ENCODE measurements at regions not wholly inside any gene's neighbourhood (a gene's known extent, or its start where the extent isn't known, plus 50 kb on each side); places are given as distances from the start of the nearest gene placed in this dataset.

DNA sequence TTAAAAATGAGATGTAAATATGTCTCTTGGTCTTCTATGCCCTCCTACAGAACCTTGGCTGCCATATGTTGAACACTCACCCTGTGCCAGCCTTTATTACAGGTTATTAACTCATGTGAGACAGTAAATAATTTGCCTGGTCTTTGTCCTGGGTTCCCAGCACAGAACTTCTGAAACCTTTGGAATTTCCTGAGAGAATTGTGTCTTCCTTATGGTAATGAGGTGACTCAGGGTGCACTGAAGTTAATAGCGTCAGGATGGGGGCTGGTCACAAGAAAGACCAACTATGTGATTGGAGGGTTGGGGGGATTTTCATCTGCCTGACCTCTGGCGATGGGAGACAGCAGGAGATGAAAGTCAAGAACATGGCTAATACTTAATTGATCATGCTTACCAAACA, 289.8 kb upstream of the STS start:
- no peak for DNase-seq (ENCODE audit: low read depth in 1 of 2, low spot score in 1 of 2)
- H3K27me3 ChIP-seq (ENCODE audit: insufficient read depth, poor library complexity, severe bottlenecking), result no peaks in the 10 kb centered on the region
- H3K4me3 ChIP-seq (replicated peaks; ENCODE audit: insufficient read depth, low read length), result no peak overlapping the region
- H3K27ac ChIP-seq (replicated peaks), result no peak overlapping the region
- TF ChIP-seq GABPA (IDR thresholded peaks at IDR 0.05; ENCODE audit: low read depth), result no peak
- TF ChIP-seq SPI1 (IDR thresholded peaks at IDR 0.05; ENCODE audit: borderline replicate concordance, low read depth), result no peak
- no peak for TF ChIP-seq POLR2AphosphoS5 (IDR thresholded peaks at IDR 0.05; ENCODE audit: low read depth)

GRCh38 chrX:6856471-6856870, 291.0 kb upstream of the STS start:
- Histone ChIP-seq H3K27me3 (ENCODE audit: insufficient read depth, poor library complexity, severe bottlenecking) (no peaks in the 10 kb centered on the region), H3K27ac (replicated peaks) (no peak overlapping the region), H3K4me3 (replicated peaks; ENCODE audit: insufficient read depth, low read length) (no peak overlapping the region)
- TF ChIP-seq SPI1 (IDR thresholded peaks at IDR 0.05; ENCODE audit: borderline replicate concordance, low read depth), result no peak
- TF ChIP-seq, protein P1, sequence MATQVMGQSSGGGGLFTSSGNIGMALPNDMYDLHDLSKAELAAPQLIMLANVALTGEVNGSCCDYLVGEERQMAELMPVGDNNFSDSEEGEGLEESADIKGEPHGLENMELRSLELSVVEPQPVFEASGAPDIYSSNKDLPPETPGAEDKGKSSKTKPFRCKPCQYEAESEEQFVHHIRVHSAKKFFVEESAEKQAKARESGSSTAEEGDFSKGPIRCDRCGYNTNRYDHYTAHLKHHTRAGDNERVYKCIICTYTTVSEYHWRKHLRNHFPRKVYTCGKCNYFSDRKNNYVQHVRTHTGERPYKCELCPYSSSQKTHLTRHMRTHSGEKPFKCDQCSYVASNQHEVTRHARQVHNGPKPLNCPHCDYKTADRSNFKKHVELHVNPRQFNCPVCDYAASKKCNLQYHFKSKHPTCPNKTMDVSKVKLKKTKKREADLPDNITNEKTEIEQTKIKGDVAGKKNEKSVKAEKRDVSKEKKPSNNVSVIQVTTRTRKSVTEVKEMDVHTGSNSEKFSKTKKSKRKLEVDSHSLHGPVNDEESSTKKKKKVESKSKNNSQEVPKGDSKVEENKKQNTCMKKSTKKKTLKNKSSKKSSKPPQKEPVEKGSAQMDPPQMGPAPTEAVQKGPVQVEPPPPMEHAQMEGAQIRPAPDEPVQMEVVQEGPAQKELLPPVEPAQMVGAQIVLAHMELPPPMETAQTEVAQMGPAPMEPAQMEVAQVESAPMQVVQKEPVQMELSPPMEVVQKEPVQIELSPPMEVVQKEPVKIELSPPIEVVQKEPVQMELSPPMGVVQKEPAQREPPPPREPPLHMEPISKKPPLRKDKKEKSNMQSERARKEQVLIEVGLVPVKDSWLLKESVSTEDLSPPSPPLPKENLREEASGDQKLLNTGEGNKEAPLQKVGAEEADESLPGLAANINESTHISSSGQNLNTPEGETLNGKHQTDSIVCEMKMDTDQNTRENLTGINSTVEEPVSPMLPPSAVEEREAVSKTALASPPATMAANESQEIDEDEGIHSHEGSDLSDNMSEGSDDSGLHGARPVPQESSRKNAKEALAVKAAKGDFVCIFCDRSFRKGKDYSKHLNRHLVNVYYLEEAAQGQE (IDR thresholded peaks at IDR 0.05; ENCODE audit: insufficient replicate concordance, low read depth), result no peak
- no peak for TF ChIP-seq GABPA (IDR thresholded peaks at IDR 0.05; ENCODE audit: low read depth)
- TF ChIP-seq CTCF (IDR thresholded peaks at IDR 0.05; ENCODE audit: insufficient read depth, low read length), result no peak
- DNase-seq (ENCODE audit: low read depth in 1 of 2, low spot score in 1 of 2), result no peak

GRCh38 chrX:6852869-6853268, 294.6 kb upstream of the STS start:
- TF ChIP-seq GABPA (IDR thresholded peaks at IDR 0.05; ENCODE audit: low read depth) (no peak), CTCF (IDR thresholded peaks at IDR 0.05; ENCODE audit: insufficient read depth, low read length) (no peak), POLR2AphosphoS5 (IDR thresholded peaks at IDR 0.05; ENCODE audit: low read depth) (no peak), SPI1 (IDR thresholded peaks at IDR 0.05; ENCODE audit: borderline replicate concordance, low read depth) (no peak)
- TF ChIP-seq, protein P1 (IDR thresholded peaks at IDR 0.05; ENCODE audit: insufficient replicate concordance, low read depth), result no peak
- DNase-seq (ENCODE audit: low read depth in 1 of 2, low spot score in 1 of 2), result no peak
- H3K4me3 ChIP-seq (replicated peaks; ENCODE audit: insufficient read depth, low read length), result no peak overlapping the region
- no peak overlapping the region for H3K27ac ChIP-seq (replicated peaks)
- no peaks in the 10 kb centered on the region for H3K27me3 ChIP-seq (ENCODE audit: insufficient read depth, poor library complexity, severe bottlenecking)

- H3K4me3 ChIP-seq (replicated peaks; ENCODE audit: insufficient read depth, low read length), result no peak overlapping the region
- no peak overlapping the region for H3K27ac ChIP-seq (replicated peaks)
- H3K27me3 ChIP-seq (ENCODE audit: insufficient read depth, poor library complexity, severe bottlenecking), result no peaks in the 10 kb centered on the region
- no peak for DNase-seq (ENCODE audit: low read depth in 1 of 2, low spot score in 1 of 2)
- TF ChIP-seq GABPA (IDR thresholded peaks at IDR 0.05; ENCODE audit: low read depth) (no peak), CTCF (IDR thresholded peaks at IDR 0.05; ENCODE audit: insufficient read depth, low read length) (no peak), SPI1 (IDR thresholded peaks at IDR 0.05; ENCODE audit: borderline replicate concordance, low read depth) (no peak), POLR2AphosphoS5 (IDR thresholded peaks at IDR 0.05; ENCODE audit: low read depth) (no peak)
- TF ChIP-seq, protein P1 (IDR thresholded peaks at IDR 0.05; ENCODE audit: insufficient replicate concordance, low read depth), result no peak
Observed at GRCh38 chrX:6852121-6852520, 295.4 kb upstream of the STS start.
